ENCODE measurements at regions not wholly inside any gene's neighbourhood (a gene's known extent, or its start where the extent isn't known, plus 50 kb on each side); places are given as distances from the start of the nearest gene placed in this dataset.

- no peak overlapping the region for H3K9ac ChIP-seq (ENCODE audit: insufficient read depth, low read length, poor library complexity, severe bottlenecking)
- H3K4me1 ChIP-seq (ENCODE audit: control insufficient read depth in 1 of 2, insufficient read depth in 2 of 2, low read length in 2 of 2): peaks cover 9% of the 10 kb centered on the region in 2 donors
- no peaks in the 10 kb centered on the region for H4K20me1 ChIP-seq (ENCODE audit: insufficient read depth, low read length)
- Mint-ChIP-seq H3K4me3 (no peak overlapping the region), H3K27ac (no peak overlapping the region), H3K36me3 (peaks cover 0 to 4% of the 10 kb centered on the region in 2 donors), H3K9me3 (peaks cover 0 to 7% (median 3%) of the 10 kb centered on the region in 7 donors), H3K4me1 (peaks cover 12% of the 10 kb centered on the region), H3K27me3 (ENCODE audit: low read depth in 3 of 3) (peaks cover 26 to 42% (median 40%) of the 10 kb centered on the region in 3 donors)
- H3K36me3 ChIP-seq (replicated peaks in 1 of 2; ENCODE audit: control insufficient read depth in 1 of 2, insufficient read depth in 2 of 2, low read length in 2 of 2): no peaks in the 10 kb centered on the region
- no peak overlapping the region for H3K4me3 ChIP-seq (replicated peaks in 1 of 3; ENCODE audit: low read depth in 2 of 3, low read length in 3 of 3)
- H3K27ac ChIP-seq (ENCODE audit: low read depth in 1 of 2, low read length in 2 of 2): no peak overlapping the region
- no peak for DNase-seq
- H2AFZ ChIP-seq (ENCODE audit: insufficient read depth, low read depth, low read length, poor library complexity, severe bottlenecking): no peak overlapping the region
- H3K79me2 ChIP-seq (ENCODE audit: insufficient read depth, low read length): no peaks in the 10 kb centered on the region
- WGBS (ENCODE audit: insufficient coverage): 89% methylated on average over 3 of the region's 7 CpGs
- H3K4me2 ChIP-seq (replicated peaks; ENCODE audit: extremely low read depth, low read length, poor library complexity, severe bottlenecking): no peak overlapping the region
- no peak for TF ChIP-seq CTCF (IDR thresholded peaks at IDR 0.05)
- peaks cover 0 to 6% of the 10 kb centered on the region in 2 donors for H3K9me3 ChIP-seq (replicated peaks in 1 of 2; ENCODE audit: control insufficient read depth in 1 of 2, insufficient read depth in 1 of 2, low read length in 2 of 2)
- intact Hi-C loops (cut with micrococcal nuclease): no loop called here
- peaks cover 19 to 36% of the 10 kb centered on the region in 2 donors for H3K27me3 ChIP-seq (ENCODE audit: control insufficient read depth in 2 of 2, insufficient read depth in 2 of 2, low read length in 2 of 2)
Measured at GRCh38 chr17:72587156-72587555, 466.3 kb downstream of the SOX9 start.

- Histone ChIP-seq H3K79me2 (ENCODE audit: insufficient read depth, low read length) (no peaks in the 10 kb centered on the region), H4K20me1 (ENCODE audit: insufficient read depth, low read length) (no peaks in the 10 kb centered on the region), H3K9me3 (replicated peaks in 1 of 2; ENCODE audit: control insufficient read depth in 1 of 2, insufficient read depth in 1 of 2, low read length in 2 of 2) (peaks cover 0 to 6% of the 10 kb centered on the region in 2 donors), H3K27ac (ENCODE audit: low read depth in 1 of 2, low read length in 2 of 2) (no peak overlapping the region), H2AFZ (ENCODE audit: insufficient read depth, low read depth, low read length, poor library complexity, severe bottlenecking) (no peak overlapping the region), H3K4me3 (replicated peaks in 1 of 3; ENCODE audit: low read depth in 2 of 3, low read length in 3 of 3) (no peak overlapping the region), H3K27me3 (ENCODE audit: control insufficient read depth in 2 of 2, insufficient read depth in 2 of 2, low read length in 2 of 2) (peaks cover 21 to 42% of the 10 kb centered on the region in 2 donors), H3K9ac (ENCODE audit: insufficient read depth, low read length, poor library complexity, severe bottlenecking) (no peak overlapping the region), H3K4me2 (replicated peaks; ENCODE audit: extremely low read depth, low read length, poor library complexity, severe bottlenecking) (no peak overlapping the region), H3K4me1 (ENCODE audit: control insufficient read depth in 1 of 2, insufficient read depth in 2 of 2, low read length in 2 of 2) (peaks cover 10 to 14% of the 10 kb centered on the region in 2 donors), H3K36me3 (replicated peaks in 1 of 2; ENCODE audit: control insufficient read depth in 1 of 2, insufficient read depth in 2 of 2, low read length in 2 of 2) (no peaks in the 10 kb centered on the region)
- 4% methylated on average over 4 of the region's 11 CpGs for WGBS (ENCODE audit: insufficient coverage)
- Mint-ChIP-seq H3K4me1 (peaks cover 15% of the 10 kb centered on the region), H3K27ac (no peak overlapping the region), H3K36me3 (peaks cover 0 to 4% of the 10 kb centered on the region in 2 donors), H3K27me3 (ENCODE audit: low read depth in 3 of 3) (peaks cover 32 to 47% (median 46%) of the 10 kb centered on the region in 3 donors), H3K9me3 (peaks cover 0 to 9% (median 1%) of the 10 kb centered on the region in 7 donors), H3K4me3 (no peak overlapping the region)
- no peak for TF ChIP-seq CTCF (IDR thresholded peaks at IDR 0.05)
- no peak for DNase-seq
- intact Hi-C loops (cut with micrococcal nuclease): no loop called here
Measured at GRCh38 chr17:72587773-72588511, 467.1 kb downstream of the SOX9 start.
